RWPE2 (cell line): ENCODE measurements at regions not wholly inside any gene's neighbourhood (a gene's known extent, or its start where the extent isn't known, plus 50 kb on each side); places are given as distances from the start of the nearest gene placed in this dataset.
A peak's percentile ranks its signal among the peaks of the same experiment; 100 is the strongest.

Experiments used
- ATAC-seq: fragments of 200-7000 bp; cut with Tn5 transposase; 3 replicates; pipeline ENCODE4 v1.9.1; 2021; ENCODE audit warnings: low read depth
- DNase-seq: peaks from one replicate; pipeline ENCODE4 v3.0.0-alpha.2; 2020; ENCODE audit warnings: low spot score
- H3K27ac ChIP-seq: fragments of 450-650 bp; 2 replicates; pipeline ENCODE4 v1.5.1; 2017; ENCODE audit warnings: mild to moderate bottlenecking; ENCODE audit not compliant: poor library complexity, severe bottlenecking
- H3K27me3 ChIP-seq: fragments of 250-450 bp; sonication (Bioruptor Pico); 2 replicates; pipeline ENCODE4 v1.5.1; 2021; ENCODE audit warnings: mild to moderate bottlenecking, moderate library complexity; ENCODE audit not compliant: insufficient read depth, poor library complexity, severe bottlenecking
- H3K36me3 ChIP-seq: fragments of 250-450 bp; sonication (Bioruptor Pico); 2 replicates; pipeline ENCODE4 v1.5.1; 2020; ENCODE audit warnings: low read depth, mild to moderate bottlenecking, moderate library complexity
- H3K4me1 ChIP-seq: fragments of 250-450 bp; sonication (Bioruptor Pico); 2 replicates; pipeline ENCODE4 v1.5.1; 2021; ENCODE audit warnings: mild to moderate bottlenecking, moderate library complexity; ENCODE audit not compliant: insufficient read depth, poor library complexity, severe bottlenecking
- H3K4me3 ChIP-seq: fragments of 250-450 bp; sonication (Bioruptor Pico); 2 replicates; pipeline ENCODE4 v1.5.1; 2021; ENCODE audit warnings: mild to moderate bottlenecking, moderate library complexity; ENCODE audit not compliant: severe bottlenecking
- H3K9me3 ChIP-seq: fragments of 250-450 bp; sonication (Bioruptor Pico); 2 replicates; pipeline ENCODE4 v1.5.1; 2021; ENCODE audit warnings: mild to moderate bottlenecking, moderate library complexity; ENCODE audit not compliant: severe bottlenecking
- CTCF ChIP-seq: fragments of 450-650 bp; IDR thresholded peaks from one replicate; pipeline ENCODE4 v1.5.1; 2017; ENCODE audit warnings: mild to moderate bottlenecking, moderate library complexity; ENCODE audit not compliant: poor library complexity, severe bottlenecking

- Histone ChIP-seq H3K36me3 (no peaks in the 10 kb centered on the region), H3K4me1 (peaks cover 16% of the 10 kb centered on the region), H3K4me3 (no peak overlapping the region), H3K27me3 (no peaks in the 10 kb centered on the region), H3K27ac (peak overlapping the region; percentile 36), H3K9me3 (no peaks in the 10 kb centered on the region)
- ATAC-seq (no peak), DNase-seq (no peak)
- TF ChIP-seq CTCF, result no peak
Observed at GRCh38 chr6:74733830-74734620, 471.8 kb downstream of the COL12A1 start.

GRCh38 chr6:74731931-74732330, 473.9 kb downstream of the COL12A1 start:
- TF ChIP-seq CTCF, result no peak
- Histone ChIP-seq H3K9me3 (no peaks in the 10 kb centered on the region), H3K27ac (no peak overlapping the region), H3K4me3 (no peak overlapping the region), H3K36me3 (no peaks in the 10 kb centered on the region), H3K27me3 (no peaks in the 10 kb centered on the region), H3K4me1 (peaks cover 16% of the 10 kb centered on the region)
- no peak for ATAC-seq
- no peak for DNase-seq

GRCh38 chr6:74731204-74731603, 474.6 kb downstream of the COL12A1 start:
- Histone ChIP-seq H3K4me3 (no peak overlapping the region), H3K36me3 (no peaks in the 10 kb centered on the region), H3K4me1 (peaks cover 16% of the 10 kb centered on the region), H3K9me3 (no peaks in the 10 kb centered on the region), H3K27me3 (no peaks in the 10 kb centered on the region), H3K27ac (no peak overlapping the region)
- no peak for TF ChIP-seq CTCF
- peak; percentile 79 for ATAC-seq
- DNase-seq, result no peak

GRCh38 chr6:74720923-74721322, 484.9 kb downstream of the COL12A1 start:
- Histone ChIP-seq H3K36me3 (no peaks in the 10 kb centered on the region; the same call in 1 of the 2 replicates), H3K4me1 (peaks cover 5% of the 10 kb centered on the region), H3K27ac (no peak overlapping the region), H3K9me3 (peaks cover 1% of the 10 kb centered on the region), H3K4me3 (no peak overlapping the region), H3K27me3 (no peaks in the 10 kb centered on the region)
- DNase-seq, result no peak
- ATAC-seq, result no peak
- no peak for TF ChIP-seq CTCF

GRCh38 chr6:74717591-74717990, 488.3 kb downstream of the COL12A1 start:
- no peak overlapping the region for H3K4me3 ChIP-seq
- ATAC-seq (no peak), DNase-seq (no peak)
- H3K9me3 ChIP-seq, result peaks cover 1% of the 10 kb centered on the region
- no peak for TF ChIP-seq CTCF
- H3K27me3 ChIP-seq, result no peaks in the 10 kb centered on the region
- H3K4me1 ChIP-seq, result peaks cover 13% of the 10 kb centered on the region
- no peaks in the 10 kb centered on the region; the same call in 1 of the 2 replicates for H3K36me3 ChIP-seq
- no peak overlapping the region for H3K27ac ChIP-seq
